RWPE2 (cell line): ENCODE measurements at regions not wholly inside any gene's neighbourhood (a gene's known extent, or its start where the extent isn't known, plus 50 kb on each side); places are given as distances from the start of the nearest gene placed in this dataset.

Experiments used
- ATAC-seq: fragments of 200-7000 bp; cut with Tn5 transposase; 3 replicates; pipeline ENCODE4 v1.9.1; 2021; ENCODE audit warnings: low read depth
- DNase-seq: peaks from one replicate; pipeline ENCODE4 v3.0.0-alpha.2; 2020; ENCODE audit warnings: low spot score
- H3K27ac ChIP-seq: fragments of 450-650 bp; 2 replicates; pipeline ENCODE4 v1.5.1; 2017; ENCODE audit warnings: mild to moderate bottlenecking; ENCODE audit not compliant: poor library complexity, severe bottlenecking
- H3K27me3 ChIP-seq: fragments of 250-450 bp; sonication (Bioruptor Pico); 2 replicates; pipeline ENCODE4 v1.5.1; 2021; ENCODE audit warnings: mild to moderate bottlenecking, moderate library complexity; ENCODE audit not compliant: insufficient read depth, poor library complexity, severe bottlenecking
- H3K36me3 ChIP-seq: fragments of 250-450 bp; sonication (Bioruptor Pico); 2 replicates; pipeline ENCODE4 v1.5.1; 2020; ENCODE audit warnings: low read depth, mild to moderate bottlenecking, moderate library complexity
- H3K4me1 ChIP-seq: fragments of 250-450 bp; sonication (Bioruptor Pico); 2 replicates; pipeline ENCODE4 v1.5.1; 2021; ENCODE audit warnings: mild to moderate bottlenecking, moderate library complexity; ENCODE audit not compliant: insufficient read depth, poor library complexity, severe bottlenecking
- H3K4me3 ChIP-seq: fragments of 250-450 bp; sonication (Bioruptor Pico); 2 replicates; pipeline ENCODE4 v1.5.1; 2021; ENCODE audit warnings: mild to moderate bottlenecking, moderate library complexity; ENCODE audit not compliant: severe bottlenecking
- H3K9me3 ChIP-seq: fragments of 250-450 bp; sonication (Bioruptor Pico); 2 replicates; pipeline ENCODE4 v1.5.1; 2021; ENCODE audit warnings: mild to moderate bottlenecking, moderate library complexity; ENCODE audit not compliant: severe bottlenecking
- TF ChIP-seq, protein P1 (sequence below): fragments of 450-650 bp; IDR thresholded peaks from one replicate; pipeline ENCODE4 v1.5.1; 2017; ENCODE audit warnings: mild to moderate bottlenecking, moderate library complexity; ENCODE audit not compliant: poor library complexity, severe bottlenecking

DNA sequence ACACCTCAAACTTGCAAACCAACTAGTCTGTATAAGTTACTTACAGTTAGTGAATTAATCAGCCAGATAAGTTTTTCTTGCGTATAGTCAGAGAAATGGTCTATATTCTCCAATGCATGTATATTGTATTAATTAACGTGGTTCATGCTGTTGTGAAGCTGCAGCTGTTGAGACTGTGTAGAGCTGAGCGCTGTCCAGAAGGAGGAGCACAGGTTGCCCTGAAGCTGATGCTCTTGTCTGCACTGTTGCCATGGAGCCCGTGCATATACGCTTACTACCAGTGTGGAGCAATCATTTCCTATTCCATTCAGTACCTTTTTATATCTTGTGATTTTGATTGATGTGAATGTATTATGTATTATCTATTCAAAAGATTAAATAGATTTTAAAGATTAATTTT is 74.3 kb upstream of the ARID2 start:
- ATAC-seq, result peak; percentile 88

DNA sequence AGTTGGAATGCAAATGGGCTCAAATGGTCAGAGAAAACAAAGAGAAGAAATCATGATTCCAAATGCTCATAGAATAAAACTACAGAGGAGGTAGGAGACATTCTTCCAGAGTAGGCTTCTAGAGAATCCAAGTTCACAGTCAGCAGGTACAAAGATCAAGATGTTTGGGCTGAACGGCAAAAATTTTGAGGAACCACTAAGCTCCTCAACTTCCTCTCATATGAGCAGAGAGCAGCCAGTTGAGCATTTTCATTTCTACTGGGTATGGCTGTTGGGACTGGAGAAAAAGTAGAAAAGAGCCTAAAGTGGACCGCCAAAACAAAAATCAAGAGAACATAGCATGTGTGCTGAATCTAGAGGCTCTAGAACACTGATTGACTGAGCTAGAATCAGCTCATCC is 73.8 kb upstream of the ARID2 start:
- ATAC-seq, result no peak

More for the DNA sequence above, 74.3 kb upstream of the ARID2 start:
- H3K27me3 ChIP-seq, result no peaks in the 10 kb centered on the region
- no peaks in the 10 kb centered on the region for H3K36me3 ChIP-seq
- no peak for DNase-seq
- H3K4me3 ChIP-seq, result no peak overlapping the region
- no peaks in the 10 kb centered on the region for H3K4me1 ChIP-seq
- H3K9me3 ChIP-seq, result no peaks in the 10 kb centered on the region
- no peak overlapping the region for H3K27ac ChIP-seq
- TF ChIP-seq, protein P1, sequence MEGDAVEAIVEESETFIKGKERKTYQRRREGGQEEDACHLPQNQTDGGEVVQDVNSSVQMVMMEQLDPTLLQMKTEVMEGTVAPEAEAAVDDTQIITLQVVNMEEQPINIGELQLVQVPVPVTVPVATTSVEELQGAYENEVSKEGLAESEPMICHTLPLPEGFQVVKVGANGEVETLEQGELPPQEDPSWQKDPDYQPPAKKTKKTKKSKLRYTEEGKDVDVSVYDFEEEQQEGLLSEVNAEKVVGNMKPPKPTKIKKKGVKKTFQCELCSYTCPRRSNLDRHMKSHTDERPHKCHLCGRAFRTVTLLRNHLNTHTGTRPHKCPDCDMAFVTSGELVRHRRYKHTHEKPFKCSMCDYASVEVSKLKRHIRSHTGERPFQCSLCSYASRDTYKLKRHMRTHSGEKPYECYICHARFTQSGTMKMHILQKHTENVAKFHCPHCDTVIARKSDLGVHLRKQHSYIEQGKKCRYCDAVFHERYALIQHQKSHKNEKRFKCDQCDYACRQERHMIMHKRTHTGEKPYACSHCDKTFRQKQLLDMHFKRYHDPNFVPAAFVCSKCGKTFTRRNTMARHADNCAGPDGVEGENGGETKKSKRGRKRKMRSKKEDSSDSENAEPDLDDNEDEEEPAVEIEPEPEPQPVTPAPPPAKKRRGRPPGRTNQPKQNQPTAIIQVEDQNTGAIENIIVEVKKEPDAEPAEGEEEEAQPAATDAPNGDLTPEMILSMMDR, result peak; percentile 25

DNA sequence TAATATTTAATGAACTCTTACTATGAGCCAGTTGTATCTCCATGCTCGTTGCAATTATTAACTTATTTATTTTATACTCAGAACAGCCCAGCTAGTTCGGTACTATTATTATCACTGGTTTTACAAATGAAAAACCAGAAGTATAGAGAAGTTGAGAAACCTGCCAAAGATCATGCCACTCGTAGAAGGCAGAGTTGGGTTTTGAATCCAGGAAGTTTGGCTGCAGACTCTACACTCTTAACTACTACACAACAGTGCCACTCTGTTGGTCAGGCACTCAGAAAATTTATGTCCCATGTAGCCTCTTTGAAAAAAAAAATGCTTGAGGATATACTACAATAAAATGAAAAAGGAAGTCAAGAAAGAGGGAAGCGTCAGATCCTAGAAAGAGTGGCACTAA is 71.5 kb upstream of the ARID2 start:
- ATAC-seq (no peak), DNase-seq (no peak)
- H3K4me3 ChIP-seq, result no peak overlapping the region
- TF ChIP-seq, protein P1, result no peak
- H3K4me1 ChIP-seq, result no peaks in the 10 kb centered on the region
- H3K27ac ChIP-seq, result no peak overlapping the region
- H3K9me3 ChIP-seq, result no peaks in the 10 kb centered on the region
- no peaks in the 10 kb centered on the region for H3K27me3 ChIP-seq
- no peaks in the 10 kb centered on the region for H3K36me3 ChIP-seq

More for the DNA sequence above, 73.8 kb upstream of the ARID2 start:
- Histone ChIP-seq H3K4me3 (no peak overlapping the region), H3K27me3 (no peaks in the 10 kb centered on the region), H3K9me3 (no peaks in the 10 kb centered on the region), H3K4me1 (no peaks in the 10 kb centered on the region), H3K36me3 (no peaks in the 10 kb centered on the region), H3K27ac (no peak overlapping the region)
- DNase-seq, result no peak
- TF ChIP-seq, protein P1, result no peak

DNA sequence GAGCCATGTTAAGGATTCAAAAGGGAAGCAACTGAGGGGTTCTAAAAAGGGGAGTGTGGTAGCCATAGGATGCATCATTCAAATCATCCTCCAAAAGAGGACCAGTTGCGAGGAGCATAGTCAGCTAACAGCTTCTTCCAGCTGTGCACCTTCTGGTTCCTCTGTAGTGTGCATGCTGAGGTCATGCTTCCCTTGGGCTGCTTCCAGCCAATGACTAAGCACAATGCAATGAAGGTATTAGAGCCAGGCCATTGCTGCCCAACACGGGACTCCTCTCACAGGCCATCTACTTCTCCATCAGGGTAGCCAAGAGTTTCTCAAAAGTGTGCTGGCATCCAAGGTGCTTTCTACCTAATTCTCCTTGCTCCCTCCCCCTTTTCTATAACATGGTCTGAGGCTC is 69.2 kb upstream of the ARID2 start:
- Histone ChIP-seq H3K27me3 (no peaks in the 10 kb centered on the region), H3K36me3 (no peaks in the 10 kb centered on the region), H3K9me3 (no peaks in the 10 kb centered on the region), H3K4me3 (no peak overlapping the region), H3K27ac (no peak overlapping the region), H3K4me1 (no peaks in the 10 kb centered on the region)
- TF ChIP-seq, protein P1, result no peak
- DNase-seq (peak; percentile 57), ATAC-seq (peak; percentile 96)

DNA sequence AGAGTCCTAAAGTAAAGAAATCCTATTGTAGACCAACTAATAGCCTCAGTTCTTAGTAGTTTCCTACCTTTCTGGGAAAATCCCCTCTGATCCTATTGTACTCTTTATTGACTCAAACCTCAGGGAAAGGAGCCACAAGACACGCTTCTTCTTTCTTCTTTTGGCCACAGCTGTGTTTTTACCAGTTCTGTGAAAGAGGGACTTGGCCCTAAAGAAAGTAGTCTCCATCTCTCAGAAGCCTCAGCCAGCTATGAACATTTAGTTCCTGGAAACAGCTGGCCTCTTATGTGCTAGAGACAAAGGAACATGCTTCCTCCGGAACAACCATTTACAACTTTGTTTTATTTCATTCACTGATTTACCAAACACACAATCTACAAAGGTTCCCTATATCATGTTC is 66.1 kb upstream of the ARID2 start:
- Histone ChIP-seq H3K36me3 (no peaks in the 10 kb centered on the region), H3K9me3 (no peaks in the 10 kb centered on the region), H3K27me3 (no peaks in the 10 kb centered on the region), H3K4me1 (no peaks in the 10 kb centered on the region), H3K4me3 (no peak overlapping the region), H3K27ac (no peak overlapping the region)
- DNase-seq (no peak), ATAC-seq (no peak)
- TF ChIP-seq, protein P1, result no peak
